Lung (tissue), 11 donors: ENCODE measurements at regions not wholly inside any gene's neighbourhood (a gene's known extent, or its start where the extent isn't known, plus 50 kb on each side); places are given as distances from the start of the nearest gene placed in this dataset.
"Not testable (repeated sequence)": the region's sequence is repeated elsewhere in the genome, so short reads cannot be mapped to it uniquely, and the experiment has no call there.

Experiments used
- ATAC-seq: fragments of 200-7000 bp; cut with Tn5 transposase; one replicate; pipeline ENCODE4 v1.9.1; 2020; ENCODE audit warnings: moderate number of reproducible peaks; ENCODE audit not compliant: insufficient read depth, low FRiP score
- DNase-seq, 3 donors: peaks; one replicate each; pipeline ENCODE4 v3.0.0-alpha.2; 2013 to 2017
- H3K27ac ChIP-seq, 2 donors: one replicate each; pipeline ENCODE4 v1.5.1; 2013; ENCODE audit warnings: mild to moderate bottlenecking in 2 of 2, moderate library complexity in 2 of 2, control low read depth in 1 of 2, inconsistent platforms in 1 of 2, low read depth in 1 of 2, low read length in 1 of 2
- H3K27me3 ChIP-seq, 3 donors: one replicate each; pipeline ENCODE4 v1.5.1; 2013; ENCODE audit warnings: low read length in 2 of 3; ENCODE audit not compliant: control insufficient read depth in 3 of 3, insufficient read depth in 3 of 3
- H3K36me3 ChIP-seq, 4 donors: one replicate each; pipeline ENCODE4 v1.5.1; 2013; ENCODE audit warnings: low read length in 4 of 4, mild to moderate bottlenecking in 1 of 4, moderate library complexity in 1 of 4; ENCODE audit not compliant: control insufficient read depth in 4 of 4, insufficient read depth in 4 of 4
- H3K4me1 ChIP-seq, 5 donors: one replicate each; pipeline ENCODE4 v1.5.1; 2013; ENCODE audit warnings: low read length in 5 of 5, mild to moderate bottlenecking in 2 of 5, moderate library complexity in 1 of 5; ENCODE audit not compliant: control insufficient read depth in 5 of 5, insufficient read depth in 5 of 5
- H3K4me3 ChIP-seq: one replicate; pipeline ENCODE4 v1.5.1; 2013; ENCODE audit warnings: mild to moderate bottlenecking, control low read depth, moderate library complexity
- H3K9ac ChIP-seq, 2 donors: one replicate each; pipeline ENCODE4 v1.5.1; 2013; ENCODE audit warnings: low read length in 2 of 2, control low read depth in 1 of 2; ENCODE audit not compliant: insufficient read depth in 1 of 2
- H3K9me3 ChIP-seq, 4 donors: one replicate each; pipeline ENCODE4 v1.5.1; 2013; ENCODE audit warnings: low read length in 3 of 4, mild to moderate bottlenecking in 1 of 4, moderate library complexity in 1 of 4; ENCODE audit not compliant: control insufficient read depth in 4 of 4, insufficient read depth in 3 of 4
- WGBS, 2 donors: extraction: QIAGEN DNeasy Blood & Tissue Kit; methylation state at CpG; one replicate each; pipeline ENCODE4 v1.1.7; 2013; 5-methylcytosine and 5-hydroxymethylcytosine counted together
- TF ChIP-seq, protein P1 (sequence below): IDR thresholded peaks from 2 replicates; pipeline ENCODE4 v1.5.1; 2012; ENCODE audit warnings: mild to moderate bottlenecking; ENCODE audit errors: control extremely low read depth, extremely low read depth
- donor health status: control.
- donor health status: control.
- donor health status: Bipolar disorder and iron deficiency.
- donor health status: healthy.
- donor health status: DM: yes; HTN: yes; CAD: no.

DNA sequence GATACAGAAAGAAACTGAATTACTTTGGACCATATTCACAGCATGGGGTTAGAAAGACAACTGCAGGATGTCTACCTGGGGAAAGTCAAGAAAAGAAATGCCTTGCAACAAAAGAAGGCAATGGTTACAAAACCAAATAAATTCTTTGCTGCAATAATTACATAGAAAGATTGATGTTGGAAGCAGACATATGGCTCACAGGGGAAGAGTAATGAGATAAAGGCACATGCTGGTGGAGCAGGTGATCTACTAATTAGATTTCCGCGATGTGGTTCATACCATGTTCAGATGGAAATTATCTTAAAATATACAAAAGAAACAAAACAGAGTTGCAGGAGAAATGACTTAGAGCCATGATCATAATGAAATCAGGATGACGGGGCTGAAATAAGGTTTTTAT, 718.8 kb upstream of the PKDCC start:
- H3K27ac ChIP-seq, result no peak overlapping the region
- no peaks in the 10 kb centered on the region for H3K9me3 ChIP-seq
- DNase-seq (no peak), ATAC-seq (no peak)
- no peak overlapping the region for H3K4me3 ChIP-seq
- 64% methylated on average over 3 of the region's 3 CpGs for WGBS, 2 donors
- no peaks in the 10 kb centered on the region for H3K36me3 ChIP-seq
- H3K4me1 ChIP-seq, result no peaks in the 10 kb centered on the region
- H3K27me3 ChIP-seq, result no peaks in the 10 kb centered on the region
- TF ChIP-seq, protein P1, sequence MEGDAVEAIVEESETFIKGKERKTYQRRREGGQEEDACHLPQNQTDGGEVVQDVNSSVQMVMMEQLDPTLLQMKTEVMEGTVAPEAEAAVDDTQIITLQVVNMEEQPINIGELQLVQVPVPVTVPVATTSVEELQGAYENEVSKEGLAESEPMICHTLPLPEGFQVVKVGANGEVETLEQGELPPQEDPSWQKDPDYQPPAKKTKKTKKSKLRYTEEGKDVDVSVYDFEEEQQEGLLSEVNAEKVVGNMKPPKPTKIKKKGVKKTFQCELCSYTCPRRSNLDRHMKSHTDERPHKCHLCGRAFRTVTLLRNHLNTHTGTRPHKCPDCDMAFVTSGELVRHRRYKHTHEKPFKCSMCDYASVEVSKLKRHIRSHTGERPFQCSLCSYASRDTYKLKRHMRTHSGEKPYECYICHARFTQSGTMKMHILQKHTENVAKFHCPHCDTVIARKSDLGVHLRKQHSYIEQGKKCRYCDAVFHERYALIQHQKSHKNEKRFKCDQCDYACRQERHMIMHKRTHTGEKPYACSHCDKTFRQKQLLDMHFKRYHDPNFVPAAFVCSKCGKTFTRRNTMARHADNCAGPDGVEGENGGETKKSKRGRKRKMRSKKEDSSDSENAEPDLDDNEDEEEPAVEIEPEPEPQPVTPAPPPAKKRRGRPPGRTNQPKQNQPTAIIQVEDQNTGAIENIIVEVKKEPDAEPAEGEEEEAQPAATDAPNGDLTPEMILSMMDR, result no peak
- no peak overlapping the region for H3K9ac ChIP-seq

DNA sequence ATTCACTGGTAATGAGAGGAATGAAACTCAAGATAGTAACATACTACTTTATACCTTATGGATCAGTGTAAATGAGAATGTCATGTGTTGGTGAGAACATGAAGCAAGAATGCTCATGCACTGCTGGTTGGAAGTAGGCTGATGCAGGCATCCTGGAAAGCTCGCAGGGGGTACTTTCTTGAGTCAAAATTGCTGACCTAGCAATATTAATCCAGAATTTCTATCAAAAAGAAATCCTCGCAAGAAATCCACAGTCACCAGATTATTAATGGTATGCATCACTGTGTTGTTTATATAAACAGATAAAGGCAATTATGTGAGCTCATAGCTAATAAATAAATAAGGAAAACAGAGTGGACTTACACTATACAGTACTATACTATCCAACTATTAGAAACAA, 713.7 kb upstream of the PKDCC start:
- ATAC-seq, result no peak
- TF ChIP-seq, protein P1, result no peak
- Histone ChIP-seq H3K36me3 (no peaks in the 10 kb centered on the region), H3K4me1 (no peaks in the 10 kb centered on the region), H3K27ac (no peak overlapping the region), H3K27me3 (no peaks in the 10 kb centered on the region), H3K9me3 (no peaks in the 10 kb centered on the region), H3K4me3 (no peak overlapping the region), H3K9ac (no peak overlapping the region)
- no peak for DNase-seq
- 89 to 93% methylated on average over 2 of the region's 2 CpGs for WGBS, 2 donors

DNA sequence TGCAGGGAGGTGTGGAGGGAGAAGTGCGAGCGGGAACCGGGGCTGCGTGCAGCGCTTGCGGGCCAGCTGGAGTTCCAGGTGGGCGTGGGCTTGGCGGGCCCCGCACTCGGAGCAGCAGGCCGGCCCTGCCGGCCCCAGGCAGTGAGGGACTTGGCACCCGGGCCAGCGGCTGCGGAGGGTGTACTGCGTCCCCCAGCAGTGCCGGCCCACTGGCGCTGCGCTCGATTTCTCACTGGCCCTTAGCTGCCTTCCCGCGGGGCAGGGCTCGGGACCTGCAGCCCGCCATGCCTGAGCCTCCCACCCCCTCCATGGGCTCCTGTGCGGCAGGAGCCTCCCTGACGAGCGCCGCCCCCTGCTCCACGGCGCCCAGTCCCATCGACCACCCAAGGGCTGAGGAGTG, 712.2 kb upstream of the PKDCC start:
- not testable (repeated sequence) for H3K4me3 ChIP-seq, DNase-seq, H3K27ac ChIP-seq, H3K9ac ChIP-seq, H3K27me3 ChIP-seq, H3K36me3 ChIP-seq, H3K4me1 ChIP-seq, H3K9me3 ChIP-seq, ATAC-seq
- WGBS, 2 donors, result 94 to 99% methylated on average over 18 to 27 of the region's 31 CpGs

DNA sequence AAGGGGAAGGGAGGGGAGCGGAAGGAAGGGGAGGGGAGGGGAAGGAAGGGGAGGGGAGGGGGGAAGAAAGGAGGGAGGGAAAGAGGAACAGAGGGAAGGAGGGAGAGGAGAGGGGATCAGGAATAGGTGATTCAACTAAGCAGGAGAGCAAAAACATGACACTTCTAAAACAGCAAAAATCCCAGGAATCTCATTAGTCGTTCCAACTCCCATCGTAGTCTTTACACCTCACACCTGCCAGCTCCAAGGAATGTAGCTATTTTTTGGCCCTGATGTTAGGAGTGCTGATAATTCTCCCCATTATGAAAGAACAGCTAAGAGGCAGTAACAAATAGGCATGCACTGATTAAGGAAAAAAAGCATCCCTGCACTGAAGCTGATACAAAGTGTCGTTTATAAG, 709.9 kb upstream of the PKDCC start:
- TF ChIP-seq, protein P1, result no peak
- Histone ChIP-seq H3K36me3 (no peaks in the 10 kb centered on the region), H3K4me3 (no peak overlapping the region), H3K27me3 (no peaks in the 10 kb centered on the region), H3K27ac (no peak overlapping the region), H3K9me3 (no peaks in the 10 kb centered on the region), H3K4me1 (no peaks in the 10 kb centered on the region), H3K9ac (no peak overlapping the region)
- 60 to 76% methylated on average over 3 of the region's 4 CpGs for WGBS, 2 donors
- ATAC-seq (no peak), DNase-seq (no peak)
